GM06990 (cell line): ENCODE measurements at regions not wholly inside any gene's neighbourhood (a gene's known extent, or its start where the extent isn't known, plus 50 kb on each side); places are given as distances from the start of the nearest gene placed in this dataset.
"Not testable (repeated sequence)": the region's sequence is repeated elsewhere in the genome, so short reads cannot be mapped to it uniquely, and the experiment has no call there.

Source experiments
- DNase-seq: peaks from one replicate; pipeline ENCODE4 v3.0.0-alpha.2; 2011; ENCODE audit not compliant: insufficient read length; ENCODE audit errors: extremely low read depth
- H3K27me3 ChIP-seq: replicated peaks from 2 replicates; pipeline ENCODE4 v1.6.0; 2011; ENCODE audit warnings: low read length; ENCODE audit not compliant: control insufficient read depth, insufficient read depth
- H3K36me3 ChIP-seq: 2 replicates; pipeline ENCODE4 v1.5.1; 2011; ENCODE audit warnings: low read length; ENCODE audit not compliant: control insufficient read depth, insufficient read depth
- H3K4me3 ChIP-seq: replicated peaks from 2 replicates; pipeline ENCODE4 v1.5.1; 2011; ENCODE audit warnings: low read depth, mild to moderate bottlenecking, control low read depth, low read length
- TF ChIP-seq, protein P1 (sequence below): IDR thresholded peaks from 2 replicates; pipeline ENCODE4 v1.5.1; 2011; ENCODE audit warnings: low read length, control low read depth, mild to moderate bottlenecking, inconsistent platforms; ENCODE audit not compliant: insufficient read depth, poor library complexity, severe bottlenecking

DNA sequence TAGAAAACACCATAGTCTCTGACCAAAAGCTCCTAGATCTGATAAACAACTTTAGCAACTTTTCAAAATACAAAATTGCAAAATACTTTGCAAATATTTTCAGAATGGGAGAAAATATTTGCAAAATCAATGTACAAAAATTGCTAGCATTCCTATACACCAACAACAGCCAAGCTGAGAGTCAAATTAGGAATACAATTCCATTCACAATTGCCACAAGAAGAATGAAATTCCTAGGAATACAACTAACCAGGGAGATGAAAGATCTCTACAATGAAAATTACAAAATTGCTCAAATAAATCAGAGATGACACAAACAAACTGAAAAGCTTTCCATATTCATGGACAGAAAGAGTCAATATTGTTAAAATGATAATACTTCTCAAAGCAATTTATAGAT lies 327.0 kb upstream of the ZC3H15 start:
- H3K4me3 ChIP-seq = no peak overlapping the region
- DNase-seq = no peak
- no peaks in the 10 kb centered on the region for H3K27me3 ChIP-seq
- no peaks in the 10 kb centered on the region for H3K36me3 ChIP-seq
- TF ChIP-seq, protein P1, sequence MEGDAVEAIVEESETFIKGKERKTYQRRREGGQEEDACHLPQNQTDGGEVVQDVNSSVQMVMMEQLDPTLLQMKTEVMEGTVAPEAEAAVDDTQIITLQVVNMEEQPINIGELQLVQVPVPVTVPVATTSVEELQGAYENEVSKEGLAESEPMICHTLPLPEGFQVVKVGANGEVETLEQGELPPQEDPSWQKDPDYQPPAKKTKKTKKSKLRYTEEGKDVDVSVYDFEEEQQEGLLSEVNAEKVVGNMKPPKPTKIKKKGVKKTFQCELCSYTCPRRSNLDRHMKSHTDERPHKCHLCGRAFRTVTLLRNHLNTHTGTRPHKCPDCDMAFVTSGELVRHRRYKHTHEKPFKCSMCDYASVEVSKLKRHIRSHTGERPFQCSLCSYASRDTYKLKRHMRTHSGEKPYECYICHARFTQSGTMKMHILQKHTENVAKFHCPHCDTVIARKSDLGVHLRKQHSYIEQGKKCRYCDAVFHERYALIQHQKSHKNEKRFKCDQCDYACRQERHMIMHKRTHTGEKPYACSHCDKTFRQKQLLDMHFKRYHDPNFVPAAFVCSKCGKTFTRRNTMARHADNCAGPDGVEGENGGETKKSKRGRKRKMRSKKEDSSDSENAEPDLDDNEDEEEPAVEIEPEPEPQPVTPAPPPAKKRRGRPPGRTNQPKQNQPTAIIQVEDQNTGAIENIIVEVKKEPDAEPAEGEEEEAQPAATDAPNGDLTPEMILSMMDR = no peak

DNA sequence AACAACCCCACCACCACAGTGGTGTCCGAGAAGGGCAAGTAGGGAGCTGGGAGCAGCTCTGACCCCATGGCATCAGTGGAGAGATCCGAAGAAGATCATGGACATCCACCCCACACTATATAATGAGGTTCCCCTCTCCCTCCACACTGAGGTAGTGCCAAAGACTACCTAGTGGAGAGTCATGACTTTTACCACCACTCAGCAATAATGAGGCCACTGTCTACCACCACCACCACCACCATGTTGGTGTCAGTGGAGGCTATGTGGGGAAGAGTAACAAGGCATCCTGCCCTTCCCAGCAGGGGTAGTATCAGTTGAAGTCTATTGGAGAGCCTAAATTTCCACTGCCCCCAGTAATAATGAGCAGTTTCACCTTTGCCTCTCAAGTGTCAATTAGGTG lies 321.7 kb upstream of the ZC3H15 start:
- Histone ChIP-seq H3K27me3 (no peaks in the 10 kb centered on the region), H3K36me3 (no peaks in the 10 kb centered on the region), H3K4me3 (no peak overlapping the region)
- TF ChIP-seq, protein P1 = no peak
- no peak for DNase-seq

DNA sequence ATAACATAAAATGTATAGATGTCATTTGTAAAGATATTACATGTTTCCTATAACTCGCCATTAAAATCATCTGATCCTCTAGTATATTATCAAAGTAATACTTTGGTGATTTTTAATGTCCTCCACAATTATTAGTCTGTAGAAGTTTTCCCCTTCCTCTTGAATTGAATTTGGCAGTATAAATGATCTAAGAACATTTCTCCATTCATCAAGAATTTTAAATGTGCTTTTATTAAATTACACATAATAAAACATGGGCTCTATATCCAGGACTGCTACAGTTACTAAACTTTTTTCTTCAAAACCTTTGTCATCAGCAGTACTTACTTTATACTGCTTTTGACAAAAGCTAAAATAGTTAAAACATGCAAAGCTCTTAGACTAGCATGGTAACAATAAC lies 315.4 kb upstream of the ZC3H15 start:
- TF ChIP-seq, protein P1 = no peak
- H3K36me3 ChIP-seq = no peaks in the 10 kb centered on the region
- H3K27me3 ChIP-seq = no peaks in the 10 kb centered on the region
- DNase-seq = no peak
- no peak overlapping the region for H3K4me3 ChIP-seq

DNA sequence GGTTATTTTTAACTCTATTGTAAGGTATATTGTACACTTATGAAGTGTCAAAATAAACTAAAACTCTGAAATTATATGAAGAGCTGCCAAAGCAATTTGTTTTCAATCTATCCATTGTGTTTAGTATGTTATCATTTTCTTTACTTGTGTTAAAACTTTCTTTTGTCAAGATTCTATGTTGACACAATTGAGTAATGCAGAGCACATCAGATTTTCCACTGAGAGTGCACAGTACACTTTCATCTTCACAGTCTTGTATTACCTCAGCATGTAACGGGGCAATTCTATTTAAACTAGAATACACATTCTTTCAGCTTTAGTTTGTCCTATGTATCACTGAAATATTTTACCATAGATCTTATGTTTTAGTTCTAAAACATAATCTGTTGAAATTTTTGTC lies 304.4 kb upstream of the ZC3H15 start:
- Histone ChIP-seq H3K4me3 (no peak overlapping the region), H3K36me3 (no peaks in the 10 kb centered on the region), H3K27me3 (no peaks in the 10 kb centered on the region)
- DNase-seq = no peak
- TF ChIP-seq, protein P1 = no peak

DNA sequence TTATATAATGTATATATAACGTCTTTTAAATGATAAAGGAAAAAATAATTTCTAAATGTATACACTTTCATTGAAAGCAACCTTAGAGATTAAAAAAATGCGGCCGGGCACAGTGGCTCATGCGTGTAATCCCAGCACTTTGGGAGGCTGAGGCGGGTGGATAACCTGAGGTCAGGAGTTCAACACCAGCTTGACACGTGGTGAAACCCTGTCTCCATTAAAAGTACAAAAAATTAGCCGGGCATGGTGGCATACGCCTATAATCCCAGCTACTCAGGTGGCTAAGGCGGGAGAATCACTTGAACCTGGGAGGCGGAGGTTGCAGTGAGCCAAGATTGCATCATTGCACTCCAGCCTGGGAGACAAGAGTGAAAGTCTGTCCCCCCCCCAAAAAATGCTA lies 303.7 kb upstream of the ZC3H15 start:
- not testable (repeated sequence) for H3K4me3 ChIP-seq, H3K27me3 ChIP-seq, DNase-seq, H3K36me3 ChIP-seq

DNA sequence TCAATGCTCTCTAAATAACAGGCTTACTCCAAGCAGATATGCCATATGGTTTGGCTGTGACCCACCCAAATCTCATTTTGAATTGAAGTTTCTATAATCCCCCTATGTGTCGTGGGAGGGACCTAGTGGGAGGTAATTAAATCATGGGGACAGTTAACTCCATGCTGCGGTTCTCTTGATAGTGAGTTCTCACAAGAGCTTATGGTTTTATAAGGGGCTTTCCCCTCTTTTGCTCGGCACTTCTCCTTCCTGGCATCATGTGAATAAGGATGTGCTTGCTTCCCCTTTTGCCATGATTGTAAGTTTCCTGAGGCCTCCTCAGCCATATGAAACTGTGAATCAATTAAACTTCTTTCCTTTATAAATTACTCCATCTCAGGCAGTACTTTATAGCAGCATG lies 302.7 kb upstream of the ZC3H15 start:
- TF ChIP-seq, protein P1 = no peak
- no peak for DNase-seq
- Histone ChIP-seq H3K36me3 (no peaks in the 10 kb centered on the region), H3K27me3 (no peaks in the 10 kb centered on the region), H3K4me3 (no peak overlapping the region)

DNA sequence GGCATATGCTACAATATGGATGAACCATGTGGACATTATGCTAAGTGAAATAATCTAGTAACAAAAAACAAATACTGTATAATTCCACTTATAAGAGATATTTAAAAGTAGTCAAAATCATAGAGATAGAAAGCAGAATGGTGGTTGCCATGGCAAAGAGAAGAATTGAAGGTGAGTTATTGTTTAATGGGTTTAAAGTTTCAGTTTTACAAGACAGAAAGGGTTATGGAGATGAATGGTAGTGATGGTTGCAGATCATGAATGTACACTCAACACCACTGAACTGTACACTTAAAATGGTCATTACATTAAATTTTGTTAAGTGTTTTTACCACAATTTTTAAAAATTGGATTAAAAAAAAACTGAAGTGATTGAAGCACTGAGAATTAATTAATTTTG lies 298.2 kb upstream of the ZC3H15 start:
- H3K27me3 ChIP-seq = no peaks in the 10 kb centered on the region
- TF ChIP-seq, protein P1 = no peak
- no peak for DNase-seq
- no peak overlapping the region for H3K4me3 ChIP-seq
- no peaks in the 10 kb centered on the region for H3K36me3 ChIP-seq
